GM19463 (cell line): ENCODE measurements at regions not wholly inside any gene's neighbourhood (a gene's known extent, or its start where the extent isn't known, plus 50 kb on each side); places are given as distances from the start of the nearest gene placed in this dataset.

Experiments used
- ATAC-seq: cut with Tn5 transposase; IDR thresholded peaks from one replicate; pipeline ENCODE4 v1.9.1; 2021; ENCODE audit warnings: mild to moderate bottlenecking, moderate library complexity; ENCODE audit not compliant: unreplicated experiment

DNA sequence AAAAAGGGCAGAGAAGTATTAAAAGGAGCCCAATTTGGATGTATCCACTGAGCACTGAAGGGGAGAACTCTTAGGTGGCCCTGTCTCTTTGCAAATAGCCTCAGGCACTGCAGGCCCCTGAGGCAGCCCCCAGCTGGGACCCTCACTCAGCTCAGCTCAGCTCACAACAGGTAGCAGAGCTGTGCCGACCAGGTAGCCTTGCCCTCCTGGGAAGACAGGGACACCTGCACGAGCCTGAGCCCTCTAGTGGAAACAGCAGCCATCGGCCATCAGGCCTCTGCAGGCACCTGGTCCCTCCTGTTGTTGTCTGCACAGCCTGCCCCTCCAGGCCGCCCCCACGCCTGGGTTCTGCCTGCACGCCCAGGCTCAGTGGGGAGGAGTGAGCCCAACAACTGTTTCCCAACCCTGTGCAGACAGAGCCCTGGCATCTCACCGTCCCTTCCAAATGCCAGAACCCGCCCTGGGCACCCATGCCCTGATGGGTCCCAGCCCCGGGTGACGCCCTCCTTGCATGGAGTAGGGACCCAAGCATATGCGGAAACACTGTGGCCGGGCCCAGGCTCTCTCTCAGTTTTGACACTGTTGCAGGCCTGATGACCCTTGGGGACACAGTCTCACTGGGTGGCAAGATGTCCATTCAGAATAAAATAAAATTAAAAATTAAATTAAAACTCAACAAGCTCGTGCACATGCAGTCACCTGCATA is 60.0 kb upstream of the AJAP1 start:
- no peak for ATAC-seq

DNA sequence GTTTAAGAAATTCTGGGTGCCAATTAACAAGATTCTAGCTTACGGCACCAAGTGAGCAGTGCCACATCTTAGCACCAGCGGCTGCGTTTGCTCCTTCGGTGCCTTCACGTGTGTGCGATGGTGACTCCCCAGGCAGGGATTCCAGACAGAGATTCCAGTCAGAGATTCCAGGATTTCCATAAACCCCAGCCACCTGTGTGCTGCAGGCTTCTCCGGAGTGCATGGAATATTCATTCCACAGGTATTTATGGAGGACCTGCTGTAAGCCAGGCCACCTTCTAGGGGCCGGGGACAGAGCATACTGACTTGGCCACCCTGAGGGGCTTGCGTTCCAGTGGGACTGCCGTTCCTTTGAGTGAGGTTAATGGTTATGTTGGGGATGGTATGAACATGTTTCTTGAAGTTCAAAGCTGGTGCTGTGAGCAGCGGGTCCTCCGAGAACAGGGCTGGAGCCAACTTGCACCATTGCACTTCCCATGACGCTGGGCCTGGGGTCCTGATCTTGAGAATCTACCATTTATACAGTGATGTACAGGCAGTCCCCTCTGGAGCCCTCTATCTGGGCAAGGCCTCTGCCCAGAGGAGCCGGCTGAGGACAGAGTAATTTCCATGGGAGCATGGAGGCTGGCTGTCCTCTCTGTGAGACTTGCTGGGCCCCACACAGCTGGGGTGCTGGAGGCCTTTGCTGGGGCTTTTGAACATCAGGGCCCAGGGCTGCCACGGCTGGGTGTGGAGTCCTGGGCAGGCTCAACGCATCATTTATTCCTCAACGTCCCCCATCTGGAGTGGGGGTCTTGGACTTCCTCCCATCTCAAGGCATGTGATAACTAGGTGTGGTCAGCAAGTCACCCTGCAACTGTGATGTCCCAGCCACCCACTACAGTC is 58.8 kb upstream of the AJAP1 start:
- ATAC-seq, result no peak

DNA sequence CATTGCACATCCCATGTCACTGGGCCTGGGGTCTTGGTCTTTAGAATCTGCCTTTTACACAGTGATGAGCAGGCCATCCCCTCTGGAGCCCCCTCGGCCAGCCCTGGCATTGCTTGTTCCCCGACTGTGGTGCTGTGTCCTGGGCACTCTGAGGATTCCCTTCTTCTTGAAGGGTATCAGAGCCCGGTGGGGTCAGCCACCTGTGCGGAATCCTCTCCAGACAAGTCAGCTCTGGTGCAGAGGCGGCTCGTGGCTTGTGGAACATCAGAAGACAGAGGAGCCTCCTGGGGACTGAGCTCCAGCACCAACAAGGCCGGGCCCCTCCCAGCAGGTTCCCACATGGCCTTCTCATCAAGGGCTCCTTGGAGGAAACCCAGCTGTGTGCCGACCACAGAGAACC is 57.9 kb upstream of the AJAP1 start:
- no peak for ATAC-seq

DNA sequence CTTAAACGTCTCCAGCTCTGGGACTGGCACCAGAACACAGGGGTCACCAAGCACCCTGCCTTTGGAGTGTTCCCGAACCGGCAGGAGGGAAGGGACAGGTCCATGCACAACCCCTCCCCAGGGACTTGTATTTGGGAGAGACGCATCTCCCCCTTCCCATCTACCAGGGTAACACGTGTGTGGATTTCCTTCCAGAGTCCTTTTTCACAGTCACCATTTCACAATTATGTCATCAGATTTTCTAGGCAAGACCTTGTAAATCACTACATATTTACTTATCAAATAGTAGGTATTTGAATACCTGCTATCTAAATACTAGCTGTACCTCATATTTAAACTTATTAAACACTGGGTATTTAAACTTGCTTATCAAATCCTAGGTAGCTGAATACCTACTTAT is 57.4 kb upstream of the AJAP1 start:
- ATAC-seq, result no peak

DNA sequence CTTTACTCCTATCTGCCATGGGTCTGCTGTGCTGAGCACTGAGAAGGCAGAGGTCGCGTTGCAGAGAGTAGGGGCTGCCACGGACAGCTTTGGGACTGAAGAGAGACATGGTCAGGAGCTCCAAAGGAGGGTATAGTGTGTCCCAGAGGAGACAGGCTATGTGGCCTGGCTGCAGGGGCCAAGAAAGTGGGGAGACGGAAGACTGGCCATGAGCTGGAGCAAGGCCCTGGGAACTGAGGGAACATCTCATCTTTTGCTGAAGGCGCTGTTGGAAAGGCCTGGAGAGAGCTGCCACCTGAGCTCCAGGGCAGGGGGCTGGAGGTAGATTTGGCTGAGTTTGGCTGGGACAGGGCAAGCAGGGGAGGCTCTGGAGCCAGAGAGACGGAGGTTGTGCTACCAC is 55.8 kb upstream of the AJAP1 start:
- no peak for ATAC-seq

DNA sequence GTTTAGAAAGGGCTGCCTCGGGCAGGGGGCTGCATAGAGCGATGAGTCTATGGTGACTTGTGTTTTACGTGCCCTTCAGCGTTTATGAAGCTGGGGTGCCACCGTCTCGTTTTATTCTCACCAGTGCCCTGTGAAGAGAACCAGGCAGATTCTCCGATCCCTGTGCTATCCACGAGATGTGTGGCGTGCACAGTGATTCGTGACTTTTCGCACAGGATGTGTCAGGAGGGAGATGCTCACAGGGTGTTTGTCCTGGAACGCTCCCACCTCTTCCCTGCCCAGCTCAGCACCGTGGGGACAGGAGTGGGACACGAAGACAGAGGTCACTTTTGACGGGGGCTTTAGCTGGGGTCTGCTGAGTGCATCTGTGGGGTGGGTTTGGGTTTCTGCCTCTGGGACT is 54.9 kb upstream of the AJAP1 start:
- ATAC-seq, result no peak

DNA sequence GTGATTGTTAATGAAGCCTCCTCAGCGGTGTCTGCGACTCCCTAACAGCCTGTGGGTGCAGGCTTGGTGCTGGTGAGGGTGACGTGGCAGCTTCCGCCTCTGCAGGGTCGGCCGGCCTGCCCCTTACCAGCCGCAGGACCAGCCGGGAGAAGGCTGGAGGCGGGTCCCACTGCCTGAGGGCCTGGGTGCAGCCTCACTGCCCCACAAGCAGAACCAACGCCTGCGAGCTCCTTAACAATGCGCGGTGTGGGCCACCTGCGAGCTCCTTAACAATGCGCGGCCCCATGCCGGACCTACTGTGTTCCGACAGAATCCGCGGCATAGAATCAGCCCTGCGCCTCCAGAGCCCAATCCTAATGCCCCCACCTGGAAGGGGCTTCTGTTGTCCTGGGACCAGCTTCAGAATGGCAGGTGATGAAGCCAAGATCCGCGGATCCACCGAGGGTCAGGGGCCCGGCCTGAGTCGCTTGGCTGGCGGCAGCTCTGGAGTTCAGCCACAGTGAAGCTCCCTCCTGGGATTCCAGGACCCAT is 54.4 kb upstream of the AJAP1 start:
- no peak for ATAC-seq

DNA sequence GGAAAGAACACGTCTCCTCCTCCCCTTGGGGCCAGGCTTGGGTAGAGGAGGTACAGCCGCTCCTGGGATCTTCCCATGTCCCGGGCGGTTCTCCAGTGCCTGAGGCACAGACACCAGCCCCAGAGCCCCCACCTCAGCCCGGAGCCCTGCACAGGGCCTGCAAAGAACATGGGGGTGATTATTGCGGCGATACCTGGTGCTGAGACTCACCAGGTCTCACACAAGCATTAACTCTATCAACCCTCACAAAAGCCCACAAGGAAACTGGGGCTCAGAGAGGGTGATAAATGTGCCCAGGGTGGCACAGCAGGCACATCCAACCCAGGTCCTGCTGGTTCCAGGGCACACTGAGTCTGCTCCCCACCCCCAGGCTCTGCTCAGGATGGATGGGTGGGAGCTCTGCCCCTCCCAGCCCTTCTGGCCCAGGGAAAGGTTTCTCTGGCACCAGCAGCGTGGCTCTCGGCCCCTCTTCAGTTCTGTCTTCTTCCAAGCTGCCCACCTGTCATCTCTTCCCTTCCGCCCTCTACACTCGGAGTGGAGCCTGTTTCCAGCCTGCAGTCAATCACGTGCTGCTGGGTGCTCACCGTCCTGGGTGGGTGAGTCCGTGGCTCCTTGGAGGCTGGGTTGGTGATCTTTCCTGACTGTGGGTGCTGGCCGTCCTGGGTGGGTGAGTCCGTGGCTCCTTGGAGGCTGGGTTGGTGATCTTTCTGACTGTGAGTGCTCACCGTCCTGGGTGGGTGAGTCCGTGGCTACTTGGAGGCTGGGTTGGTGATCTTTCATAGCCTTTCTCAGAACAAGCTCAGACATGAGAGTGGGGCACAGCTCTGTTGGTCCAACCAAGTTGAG is 53.6 kb upstream of the AJAP1 start:
- no peak for ATAC-seq

DNA sequence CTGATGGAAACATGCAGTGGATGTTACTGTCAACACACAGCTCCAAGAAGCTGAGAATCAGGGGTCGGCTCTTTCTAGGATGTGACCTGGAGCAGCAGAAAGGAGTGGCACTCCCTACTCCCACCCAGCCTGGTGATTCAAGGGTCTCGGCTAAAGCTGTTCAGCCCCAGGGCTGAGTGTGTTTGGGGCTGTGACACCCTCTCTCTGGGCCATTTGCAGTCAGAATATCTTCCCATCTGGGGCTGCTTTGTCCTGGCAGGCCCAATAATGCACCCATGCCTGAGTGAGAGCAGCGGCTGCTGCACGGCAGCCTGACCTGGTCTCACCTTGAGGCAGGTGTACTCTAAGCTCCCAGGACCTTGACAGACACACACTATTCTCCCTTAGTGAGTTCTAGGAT is 52.5 kb upstream of the AJAP1 start:
- ATAC-seq, result no peak

DNA sequence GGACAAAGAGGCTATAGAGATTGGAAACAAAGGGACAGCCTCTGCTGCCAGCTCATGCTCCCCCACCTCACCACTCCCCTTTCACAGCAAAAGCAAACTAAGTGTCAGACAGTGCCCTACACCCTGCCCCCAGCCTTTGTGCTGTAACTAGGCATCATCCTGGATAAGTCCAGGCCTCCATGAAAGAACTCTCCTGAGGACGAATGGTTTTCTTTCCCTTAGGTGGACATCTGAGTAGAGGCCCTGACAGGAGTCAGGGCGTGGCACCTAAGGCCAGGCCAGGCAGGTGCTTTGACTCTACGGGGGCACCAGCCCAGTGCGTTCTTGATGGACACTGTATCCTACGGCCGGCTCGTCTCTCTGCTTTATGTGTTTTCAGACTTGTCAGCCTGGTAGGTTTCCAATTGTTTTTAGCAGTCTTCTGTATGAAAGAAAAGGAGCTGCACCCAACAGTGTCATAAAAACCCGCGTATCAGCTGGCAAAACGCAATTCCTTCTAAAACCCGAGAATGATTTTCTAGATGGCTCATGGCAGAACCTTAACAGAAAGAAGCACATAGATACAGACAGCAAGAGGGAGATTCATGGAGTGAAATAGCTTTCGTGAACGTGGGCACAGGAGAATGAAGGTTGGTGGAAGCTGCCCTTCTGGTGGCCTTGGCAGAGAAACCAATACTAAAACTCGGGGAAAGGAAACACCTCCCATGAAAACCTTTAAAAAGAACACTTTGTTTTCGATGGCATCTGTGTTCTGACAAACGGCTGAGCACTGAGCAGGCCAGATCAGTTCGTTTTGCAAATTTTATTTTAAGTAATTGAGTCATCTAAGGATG is 51.7 kb upstream of the AJAP1 start:
- no peak for ATAC-seq

DNA sequence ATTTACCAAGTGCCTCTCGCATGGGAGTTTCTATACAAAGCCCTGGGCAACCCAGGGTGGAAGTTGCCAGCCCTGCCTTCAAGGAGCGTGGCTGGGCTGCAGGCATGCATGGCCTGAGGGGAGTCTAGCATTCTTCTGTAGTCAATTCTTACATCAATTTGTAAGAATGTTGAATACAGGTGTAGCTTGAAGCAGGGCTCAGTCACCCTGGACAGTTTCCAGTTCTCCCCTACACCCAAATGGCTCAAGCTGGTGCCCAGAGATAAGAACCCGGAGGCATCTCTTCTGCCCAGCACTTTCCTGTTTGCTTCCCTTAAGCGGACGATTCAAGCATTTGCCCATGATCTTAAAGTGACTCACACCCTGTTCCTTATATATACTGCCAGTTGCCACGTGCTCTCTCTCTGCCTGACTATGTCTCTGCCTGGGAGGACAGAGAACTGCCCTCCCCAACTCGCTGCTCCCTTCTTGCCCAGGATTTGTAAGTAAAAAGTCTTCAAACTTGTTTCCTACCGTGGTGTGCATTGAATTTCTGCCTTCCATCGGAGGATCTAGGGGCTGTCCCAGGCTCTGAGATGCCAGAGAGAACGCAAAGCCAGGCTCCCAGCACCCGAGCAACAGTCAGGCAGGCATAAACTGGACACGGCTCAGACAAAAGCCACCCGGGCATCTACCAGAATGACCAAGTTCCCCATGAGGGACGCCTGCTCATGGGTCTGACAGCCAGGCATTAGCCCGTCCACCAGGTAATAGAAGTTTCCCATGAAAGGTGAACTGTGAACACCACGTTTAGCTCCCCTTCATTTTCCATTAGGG is 50.9 kb upstream of the AJAP1 start:
- ATAC-seq, result no peak
